IMR-90 (cell line): ENCODE measurements at regions not wholly inside any gene's neighbourhood (a gene's known extent, or its start where the extent isn't known, plus 50 kb on each side); places are given as distances from the start of the nearest gene placed in this dataset.

Experiments
- BHLHE40 ChIP-seq: fragments of 150-350 bp; IDR thresholded peaks from 2 replicates; pipeline ENCODE4 v1.6.1; 2016; ENCODE audit warnings: mild to moderate bottlenecking, low read depth, low read length
- CEBPB ChIP-seq: IDR thresholded peaks from 2 replicates; pipeline ENCODE4 v1.6.1; 2012; ENCODE audit warnings: low read depth, low read length, improper control_type of control experiment
- CHD1 ChIP-seq: IDR thresholded peaks from 2 replicates; pipeline ENCODE4 v1.6.1; 2012; ENCODE audit warnings: low read depth, low read length, improper control_type of control experiment
- CTCF ChIP-seq: conservative IDR thresholded peaks from 2 replicates; pipeline ENCODE4 v1.5.1; 2012; ENCODE audit warnings: mild to moderate bottlenecking, low read depth, low read length, improper control_type of control experiment
- MAZ ChIP-seq: IDR thresholded peaks from 2 replicates; pipeline ENCODE4 v1.6.1; 2012; ENCODE audit warnings: low read depth, mild to moderate bottlenecking, low read length, improper control_type of control experiment, moderate library complexity, borderline replicate concordance
- NFE2L2 ChIP-seq: fragments of 150-350 bp; IDR thresholded peaks from 2 replicates; pipeline ENCODE4 v1.6.1; 2016; ENCODE audit warnings: low read depth, mild to moderate bottlenecking, low read length
- POLR2A ChIP-seq: IDR thresholded peaks from 2 replicates; pipeline ENCODE4 v1.6.1; 2012; ENCODE audit warnings: mild to moderate bottlenecking, low read depth, low read length
- RAD21 ChIP-seq: IDR thresholded peaks from 2 replicates; pipeline ENCODE4 v1.6.1; 2012; ENCODE audit warnings: low read length, improper control_type of control experiment
- SMC3 ChIP-seq: fragments of 150-350 bp; IDR thresholded peaks from 2 replicates; pipeline ENCODE4 v1.6.1; 2016; ENCODE audit warnings: low read depth, mild to moderate bottlenecking, antibody characterized with exemption, low read length, moderate library complexity
- USF2 ChIP-seq: fragments of 150-350 bp; IDR thresholded peaks from 2 replicates; pipeline ENCODE4 v1.6.1; 2017; ENCODE audit warnings: mild to moderate bottlenecking, antibody characterized with exemption, low read length, low read depth

- TF ChIP-seq CTCF = no peak
- TF ChIP-seq CHD1 = no peak
- no peak for TF ChIP-seq BHLHE40
- no peak for TF ChIP-seq POLR2A
- TF ChIP-seq CEBPB = no peak
- TF ChIP-seq NFE2L2 = no peak
- no peak for TF ChIP-seq MAZ
- TF ChIP-seq SMC3 = no peak
- no peak for TF ChIP-seq RAD21
- no peak for TF ChIP-seq USF2
Observed at GRCh38 chr2:15795426-15795825, 144.9 kb upstream of the MYCN start.
